ENCODE measurements at regions not wholly inside any gene's neighbourhood (a gene's known extent, or its start where the extent isn't known, plus 50 kb on each side); places are given as distances from the start of the nearest gene placed in this dataset.

- Histone ChIP-seq H3K27me3 (ENCODE audit: control insufficient read depth, insufficient read depth, low read length) (no peaks in the 10 kb centered on the region), H3K27ac (ENCODE audit: low read length) (no peak overlapping the region), H3K9me3 (replicated peaks; ENCODE audit: control insufficient read depth, low read depth, low read length) (no peaks in the 10 kb centered on the region), H3K4me1 (ENCODE audit: control insufficient read depth, insufficient read depth, low read length) (peaks cover 81% of the 10 kb centered on the region), H3K4me3 (ENCODE audit: low read length) (no peak overlapping the region), H3K36me3 (ENCODE audit: control insufficient read depth, insufficient read depth, low read length) (peaks cover 43% of the 10 kb centered on the region)
- no peak for DNase-seq
- WGBS (ENCODE audit: insufficient coverage) = 63% methylated on average over 2 of the region's 3 CpGs
These were observed 70.8 kb downstream of the NCOR2 start for GRCh38 chr12:124496584-124496983.

- Histone ChIP-seq H3K4me1 (ENCODE audit: control insufficient read depth, insufficient read depth, low read length) (peaks cover 80% of the 10 kb centered on the region), H3K4me3 (ENCODE audit: low read length) (no peak overlapping the region), H3K9me3 (replicated peaks; ENCODE audit: control insufficient read depth, low read depth, low read length) (no peaks in the 10 kb centered on the region), H3K36me3 (ENCODE audit: control insufficient read depth, insufficient read depth, low read length) (peaks cover 52% of the 10 kb centered on the region), H3K27me3 (ENCODE audit: control insufficient read depth, insufficient read depth, low read length) (no peaks in the 10 kb centered on the region), H3K27ac (ENCODE audit: low read length) (no peak overlapping the region)
- no peak for DNase-seq
- whole genome bisulfite sequencing (ENCODE audit: insufficient coverage) = 74% methylated on average over 28 of the region's 28 CpGs
These were observed 72.0 kb downstream of the NCOR2 start for GRCh38 chr12:124495194-124495983.

- peaks cover 58% of the 10 kb centered on the region for H3K36me3 ChIP-seq (ENCODE audit: control insufficient read depth, insufficient read depth, low read length)
- WGBS (ENCODE audit: insufficient coverage) = 100% methylated on average over 1 of the region's 7 CpGs
- no peak overlapping the region for H3K27ac ChIP-seq (ENCODE audit: low read length)
- no peak for DNase-seq
- peaks cover 79% of the 10 kb centered on the region for H3K4me1 ChIP-seq (ENCODE audit: control insufficient read depth, insufficient read depth, low read length)
- H3K4me3 ChIP-seq (ENCODE audit: low read length) = no peak overlapping the region
- H3K27me3 ChIP-seq (ENCODE audit: control insufficient read depth, insufficient read depth, low read length) = no peaks in the 10 kb centered on the region
- no peaks in the 10 kb centered on the region for H3K9me3 ChIP-seq (replicated peaks; ENCODE audit: control insufficient read depth, low read depth, low read length)
These were observed 72.7 kb downstream of the NCOR2 start for GRCh38 chr12:124494751-124495129.

- H3K9me3 ChIP-seq (replicated peaks; ENCODE audit: control insufficient read depth, low read depth, low read length) = no peaks in the 10 kb centered on the region
- no peak for DNase-seq
- no peak overlapping the region for H3K27ac ChIP-seq (ENCODE audit: low read length)
- H3K27me3 ChIP-seq (ENCODE audit: control insufficient read depth, insufficient read depth, low read length) = no peaks in the 10 kb centered on the region
- peaks cover 65% of the 10 kb centered on the region for H3K36me3 ChIP-seq (ENCODE audit: control insufficient read depth, insufficient read depth, low read length)
- H3K4me3 ChIP-seq (ENCODE audit: low read length) = no peak overlapping the region
- WGBS (ENCODE audit: insufficient coverage) = 65% methylated on average over 18 of the region's 27 CpGs
- H3K4me1 ChIP-seq (ENCODE audit: control insufficient read depth, insufficient read depth, low read length) = peaks cover 78% of the 10 kb centered on the region
These were observed 73.3 kb downstream of the NCOR2 start for GRCh38 chr12:124493809-124494750.

GRCh38 chr12:124492879-124493808 lies 74.3 kb downstream of the NCOR2 start:
- 83% methylated on average over 6 of the region's 17 CpGs for WGBS (ENCODE audit: insufficient coverage)

GRCh38 chr12:124491856-124492420 lies 75.5 kb downstream of the NCOR2 start:
- peaks cover 67% of the 10 kb centered on the region for H3K36me3 ChIP-seq (ENCODE audit: control insufficient read depth, insufficient read depth, low read length)
- no peaks in the 10 kb centered on the region for H3K9me3 ChIP-seq (replicated peaks; ENCODE audit: control insufficient read depth, low read depth, low read length)
- no peak overlapping the region for H3K27ac ChIP-seq (ENCODE audit: low read length)
- 83% methylated on average over 15 of the region's 20 CpGs for WGBS (ENCODE audit: insufficient coverage)
- no peak overlapping the region for H3K4me3 ChIP-seq (ENCODE audit: low read length)
- H3K4me1 ChIP-seq (ENCODE audit: control insufficient read depth, insufficient read depth, low read length) = peaks cover 78% of the 10 kb centered on the region
- H3K27me3 ChIP-seq (ENCODE audit: control insufficient read depth, insufficient read depth, low read length) = no peaks in the 10 kb centered on the region
- no peak for DNase-seq

More at GRCh38 chr12:124492879-124493808, 74.3 kb downstream of the NCOR2 start:
- H3K4me3 ChIP-seq (ENCODE audit: low read length) = no peak overlapping the region
- H3K36me3 ChIP-seq (ENCODE audit: control insufficient read depth, insufficient read depth, low read length) = peaks cover 66% of the 10 kb centered on the region
- no peak overlapping the region for H3K27ac ChIP-seq (ENCODE audit: low read length)
- no peaks in the 10 kb centered on the region for H3K9me3 ChIP-seq (replicated peaks; ENCODE audit: control insufficient read depth, low read depth, low read length)
- DNase-seq = no peak
- peaks cover 78% of the 10 kb centered on the region for H3K4me1 ChIP-seq (ENCODE audit: control insufficient read depth, insufficient read depth, low read length)
- no peaks in the 10 kb centered on the region for H3K27me3 ChIP-seq (ENCODE audit: control insufficient read depth, insufficient read depth, low read length)

GRCh38 chr12:124491310-124491709 lies 76.1 kb downstream of the NCOR2 start:
- Histone ChIP-seq H3K4me1 (ENCODE audit: control insufficient read depth, insufficient read depth, low read length) (peaks cover 78% of the 10 kb centered on the region), H3K27ac (ENCODE audit: low read length) (no peak overlapping the region), H3K9me3 (replicated peaks; ENCODE audit: control insufficient read depth, low read depth, low read length) (no peaks in the 10 kb centered on the region), H3K36me3 (ENCODE audit: control insufficient read depth, insufficient read depth, low read length) (peaks cover 74% of the 10 kb centered on the region), H3K27me3 (ENCODE audit: control insufficient read depth, insufficient read depth, low read length) (no peaks in the 10 kb centered on the region), H3K4me3 (ENCODE audit: low read length) (no peak overlapping the region)
- 73% methylated on average over 6 of the region's 7 CpGs for WGBS (ENCODE audit: insufficient coverage)
- peak; percentile 46 for DNase-seq

GRCh38 chr12:124490584-124491305 lies 76.7 kb downstream of the NCOR2 start:
- H3K4me1 ChIP-seq (ENCODE audit: control insufficient read depth, insufficient read depth, low read length) = peaks cover 78% of the 10 kb centered on the region
- peak; percentile 70 for DNase-seq
- H3K9me3 ChIP-seq (replicated peaks; ENCODE audit: control insufficient read depth, low read depth, low read length) = no peaks in the 10 kb centered on the region
- H3K36me3 ChIP-seq (ENCODE audit: control insufficient read depth, insufficient read depth, low read length) = peaks cover 79% of the 10 kb centered on the region
- no peak overlapping the region for H3K27ac ChIP-seq (ENCODE audit: low read length)
- no peak overlapping the region for H3K4me3 ChIP-seq (ENCODE audit: low read length)
- H3K27me3 ChIP-seq (ENCODE audit: control insufficient read depth, insufficient read depth, low read length) = no peaks in the 10 kb centered on the region
- 73% methylated on average over 9 of the region's 17 CpGs for WGBS (ENCODE audit: insufficient coverage)
